Transverse colon (tissue), 4 donors: ENCODE measurements at regions not wholly inside any gene's neighbourhood (a gene's known extent, or its start where the extent isn't known, plus 50 kb on each side); places are given as distances from the start of the nearest gene placed in this dataset.

Experiments
- DNase-seq: peaks from one replicate; pipeline ENCODE4 v3.0.0-alpha.2; 2019
- H3K27ac ChIP-seq, 4 donors: fragments of 200-600 bp; sonication (generic); 2 replicates each; pipeline ENCODE4 v1.5.1; 2016 to 2018; ENCODE audit warnings: inconsistent platforms in 4 of 4
- H3K27me3 ChIP-seq: fragments of 200-600 bp; sonication (generic); 2 replicates; pipeline ENCODE4 v1.5.1; 2017; ENCODE audit warnings: inconsistent platforms
- H3K36me3 ChIP-seq, 4 donors: fragments of 200-600 bp; sonication (generic); 2 replicates each; pipeline ENCODE4 v1.5.1; 2017 to 2019; ENCODE audit warnings: inconsistent platforms in 4 of 4
- H3K4me1 ChIP-seq, 4 donors: fragments of 200-600 bp; sonication (generic); 2 replicates each; pipeline ENCODE4 v1.5.1; 2017 to 2020; ENCODE audit warnings: inconsistent platforms in 4 of 4
- H3K4me3 ChIP-seq, 4 donors: fragments of 200-600 bp; sonication (generic); 1 replicate in 1 of 4; 2 replicates in 3 of 4; pipeline versions ENCODE4 v1.5.1 to v1.6.1; 2017 to 2019; ENCODE audit warnings: inconsistent platforms in 4 of 4
- H3K9me3 ChIP-seq, 2 donors: fragments of 200-600 bp; sonication (generic); 2 replicates each; pipeline ENCODE4 v1.5.1; 2017 to 2019; ENCODE audit warnings: inconsistent platforms in 2 of 2
- EP300 ChIP-seq: sonication (generic); formaldehyde crosslinking; IDR thresholded peaks from one replicate; pipeline ENCODE4 v1.6.1; 2017; ENCODE audit warnings: antibody characterized with exemption, low read depth
- POLR2A ChIP-seq: fragments of 450-650 bp; IDR thresholded peaks from one replicate; pipeline ENCODE4 v1.6.1; 2016; ENCODE audit warnings: antibody characterized with exemption, mild to moderate bottlenecking, moderate library complexity
- POLR2AphosphoS5 ChIP-seq, 3 donors: sonication (generic); formaldehyde crosslinking; IDR thresholded peaks; one replicate each; pipeline ENCODE4 v1.6.1; 2016; ENCODE audit warnings: antibody characterized with exemption in 3 of 3
- WGBS, 2 donors: methylation state at CpG; one replicate each; pipeline ENCODE4 v1.1.5; 2018; ENCODE audit warnings: low coverage in 1 of 2; 5-methylcytosine and 5-hydroxymethylcytosine counted together
- in situ Hi-C, 4 donors: fragments of 200-750 bp; cut with MboI; loops; one replicate each; pipeline versions ENCODE4 v1.15.0 to v1.15.1; 2017; ENCODE audit warnings: low sequenced_read_pairs in 3 of 4, low pct_ligation_motif_present in 1 of 4, low pct_unique_long_range_greater_than_20kb in 1 of 4
- intact Hi-C: fragments of 100-400 bp; cut with DNase I; formaldehyde crosslinking; loops from one replicate; pipeline ENCODE4 v1.15.1; 2023; ENCODE audit warnings: low total_unique reads
- TF ChIP-seq, protein P1 (sequence below), 5 experiments: fragments of 200-600 bp in 3 of 5; fragments of 450-650 bp in 2 of 5; sonication (generic) in 3 of 5; IDR thresholded peaks; 1 replicate in 2 of 5; 2 replicates in 3 of 5; pipeline ENCODE4 v1.5.1; 2016 to 2017; ENCODE audit warnings: antibody characterized with exemption in 5 of 5, inconsistent platforms in 3 of 5, mild to moderate bottlenecking in 2 of 5, moderate library complexity in 1 of 5

DNA sequence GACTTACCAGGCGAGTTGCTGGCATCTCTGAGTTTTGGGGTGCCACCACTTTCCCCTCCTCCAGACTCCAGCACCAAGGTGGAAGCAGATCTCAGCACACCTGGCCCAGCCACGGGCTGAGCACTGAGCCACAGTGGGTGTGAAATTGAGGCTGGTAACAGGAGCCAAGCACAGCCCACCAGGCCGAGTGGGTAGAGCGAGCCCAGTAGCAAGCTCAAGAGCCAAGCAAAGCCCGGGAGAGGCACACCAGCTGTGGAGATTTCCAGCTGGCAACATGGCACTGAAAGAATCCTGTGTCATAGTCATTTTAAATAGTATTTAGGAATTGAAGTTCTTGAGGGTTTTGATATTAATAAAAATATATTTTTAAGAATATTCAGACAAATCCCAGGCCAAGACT is 596.2 kb upstream of the TMEM132C start:
- 78% methylated on average over 5 of the region's 5 CpGs; no CpG with 5 or more reads in 1 of the 2 donors for WGBS, 2 donors
- H3K27me3 ChIP-seq, result no peaks in the 10 kb centered on the region
- no peaks in the 10 kb centered on the region for H3K36me3 ChIP-seq
- no peak for DNase-seq
- no peaks in the 10 kb centered on the region for H3K9me3 ChIP-seq
- no peak overlapping the region for H3K4me3 ChIP-seq
- in situ Hi-C loops, result no loop called here
- no peaks in the 10 kb centered on the region for H3K4me1 ChIP-seq
- intact Hi-C loops, result no loop called here
- no peak overlapping the region for H3K27ac ChIP-seq
- TF ChIP-seq EP300, result no peak
- no peak for TF ChIP-seq POLR2A
- no peak for TF ChIP-seq POLR2AphosphoS5 (IDR thresholded peaks at IDR 0.05)
- TF ChIP-seq, protein P1, sequence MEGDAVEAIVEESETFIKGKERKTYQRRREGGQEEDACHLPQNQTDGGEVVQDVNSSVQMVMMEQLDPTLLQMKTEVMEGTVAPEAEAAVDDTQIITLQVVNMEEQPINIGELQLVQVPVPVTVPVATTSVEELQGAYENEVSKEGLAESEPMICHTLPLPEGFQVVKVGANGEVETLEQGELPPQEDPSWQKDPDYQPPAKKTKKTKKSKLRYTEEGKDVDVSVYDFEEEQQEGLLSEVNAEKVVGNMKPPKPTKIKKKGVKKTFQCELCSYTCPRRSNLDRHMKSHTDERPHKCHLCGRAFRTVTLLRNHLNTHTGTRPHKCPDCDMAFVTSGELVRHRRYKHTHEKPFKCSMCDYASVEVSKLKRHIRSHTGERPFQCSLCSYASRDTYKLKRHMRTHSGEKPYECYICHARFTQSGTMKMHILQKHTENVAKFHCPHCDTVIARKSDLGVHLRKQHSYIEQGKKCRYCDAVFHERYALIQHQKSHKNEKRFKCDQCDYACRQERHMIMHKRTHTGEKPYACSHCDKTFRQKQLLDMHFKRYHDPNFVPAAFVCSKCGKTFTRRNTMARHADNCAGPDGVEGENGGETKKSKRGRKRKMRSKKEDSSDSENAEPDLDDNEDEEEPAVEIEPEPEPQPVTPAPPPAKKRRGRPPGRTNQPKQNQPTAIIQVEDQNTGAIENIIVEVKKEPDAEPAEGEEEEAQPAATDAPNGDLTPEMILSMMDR (IDR thresholded peaks at IDR 0.05), result no peak

DNA sequence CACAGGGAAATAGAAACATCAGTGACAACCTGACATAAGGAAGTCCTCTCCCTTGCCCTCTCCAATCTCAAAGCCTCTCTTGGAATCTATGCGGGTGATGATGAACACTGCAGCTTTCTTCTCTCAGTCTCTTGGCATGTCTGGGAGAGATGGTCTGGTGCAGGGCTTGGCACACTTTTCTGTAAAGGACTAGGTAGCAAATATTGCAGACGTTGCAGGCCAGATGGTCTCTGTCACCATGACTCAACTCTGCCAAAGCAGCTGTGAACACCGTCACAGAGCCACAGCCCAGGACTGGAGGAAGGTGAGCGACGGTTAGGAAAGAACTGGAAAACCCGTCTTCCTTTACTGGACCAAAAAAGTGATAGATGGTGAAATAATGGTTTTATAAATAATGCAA is 591.0 kb upstream of the TMEM132C start:
- Histone ChIP-seq H3K4me3 (no peak overlapping the region), H3K36me3 (no peaks in the 10 kb centered on the region), H3K4me1 (no peaks in the 10 kb centered on the region), H3K9me3 (no peaks in the 10 kb centered on the region), H3K27ac (no peak overlapping the region), H3K27me3 (no peaks in the 10 kb centered on the region)
- TF ChIP-seq EP300 (no peak), POLR2AphosphoS5 (IDR thresholded peaks at IDR 0.05) (no peak), POLR2A (no peak)
- TF ChIP-seq, protein P1 (IDR thresholded peaks at IDR 0.05), result no peak
- in situ Hi-C loops (loop anchor here in 2 of 4 donors (25.0 kb wide), 2 partner anchors 386 to 564 kb away; no protein-coding TSS in a partner anchor), intact Hi-C loops (no loop called here)
- 80 to 87% methylated on average over 6 of the region's 6 CpGs for WGBS, 2 donors
- no peak for DNase-seq

DNA sequence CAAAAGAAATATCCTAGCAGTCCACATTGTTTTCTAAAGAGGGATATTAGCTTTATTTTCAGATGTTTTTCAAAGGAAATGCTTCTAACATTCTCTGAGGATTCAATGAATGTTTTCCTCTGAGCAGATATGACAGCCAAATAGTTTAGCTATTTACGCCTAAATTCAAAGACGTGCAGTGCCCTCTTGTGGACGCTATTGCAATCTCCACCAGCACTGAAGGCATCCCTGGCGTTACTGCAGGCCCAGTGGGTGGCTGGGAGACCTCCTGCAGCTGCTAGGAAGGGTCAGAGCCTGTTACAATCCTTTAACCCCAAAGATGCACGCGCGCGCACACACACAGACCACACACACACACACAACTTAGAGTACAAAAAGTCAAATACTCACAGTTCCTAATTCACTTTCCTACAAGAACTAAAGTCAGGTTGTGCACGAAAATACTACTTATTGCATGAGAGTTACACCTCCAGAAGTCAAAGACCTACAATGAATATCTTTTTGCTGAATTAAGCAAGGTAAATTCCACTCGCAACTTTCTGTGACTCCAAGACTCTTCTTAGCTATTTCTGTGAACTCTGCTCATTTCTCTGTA is 589.3 kb upstream of the TMEM132C start:
- H3K36me3 ChIP-seq, result no peaks in the 10 kb centered on the region
- no peaks in the 10 kb centered on the region for H3K27me3 ChIP-seq
- no peaks in the 10 kb centered on the region for H3K4me1 ChIP-seq
- H3K27ac ChIP-seq, result no peak overlapping the region
- H3K4me3 ChIP-seq, result no peak overlapping the region
- intact Hi-C loops (no loop called here), in situ Hi-C loops (loop anchor here in 2 of 4 donors (25.0 kb wide), 2 partner anchors 385 to 565 kb away; no protein-coding TSS in a partner anchor)
- TF ChIP-seq EP300, result no peak
- no peak for TF ChIP-seq POLR2A
- TF ChIP-seq POLR2AphosphoS5 (IDR thresholded peaks at IDR 0.05), result no peak
- TF ChIP-seq, protein P1 (IDR thresholded peaks at IDR 0.05), result peak; percentile 56 to 68 (median 61)
- no peaks in the 10 kb centered on the region for H3K9me3 ChIP-seq
- WGBS, 2 donors, result 21 to 31% methylated on average over 7 to 10 of the region's 10 CpGs
- peak; percentile 56 for DNase-seq

DNA sequence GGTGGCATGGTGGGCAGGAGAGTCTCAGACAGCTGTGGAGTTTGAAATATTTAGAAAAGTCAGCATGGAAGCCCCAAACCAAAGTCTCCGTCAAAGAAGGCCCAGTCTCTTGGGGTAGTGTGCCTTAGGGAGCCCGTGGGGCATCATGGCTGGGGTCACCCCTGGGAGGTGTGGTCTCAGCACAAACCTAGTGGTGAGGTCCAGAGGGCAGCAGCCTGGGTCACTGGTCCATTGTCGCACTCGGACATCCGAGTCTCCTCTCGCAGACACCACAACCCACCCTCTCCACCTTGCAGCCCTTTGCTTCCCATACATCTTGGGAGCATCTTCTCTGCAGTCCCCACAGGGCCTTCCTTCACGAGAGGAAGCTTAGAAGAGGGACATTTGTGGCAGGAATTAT is 588.0 kb upstream of the TMEM132C start:
- no peak overlapping the region for H3K27ac ChIP-seq
- intact Hi-C loops, result no loop called here
- no peaks in the 10 kb centered on the region for H3K36me3 ChIP-seq
- WGBS, 2 donors, result 60 to 77% methylated on average over 2 to 7 of the region's 7 CpGs
- TF ChIP-seq POLR2A (no peak), POLR2AphosphoS5 (IDR thresholded peaks at IDR 0.05) (no peak), EP300 (no peak)
- TF ChIP-seq, protein P1 (IDR thresholded peaks at IDR 0.05), result no peak
- H3K27me3 ChIP-seq, result no peaks in the 10 kb centered on the region
- DNase-seq, result no peak
- no peaks in the 10 kb centered on the region for H3K9me3 ChIP-seq
- H3K4me3 ChIP-seq, result no peak overlapping the region
- no peaks in the 10 kb centered on the region for H3K4me1 ChIP-seq
- in situ Hi-C loops, result loop anchor here in 2 of 4 donors (25.0 kb wide), 2 partner anchors 383 to 567 kb away; no protein-coding TSS in a partner anchor
